ENCODE measurements at regions not wholly inside any gene's neighbourhood (a gene's known extent, or its start where the extent isn't known, plus 50 kb on each side); places are given as distances from the start of the nearest gene placed in this dataset.

- DNase-seq = no peak
- Histone ChIP-seq H3K9me3 (no peaks in the 10 kb centered on the region), H3K4me3 (no peak overlapping the region), H3K27ac (no peak overlapping the region), H3K36me3 (no peaks in the 10 kb centered on the region), H3K4me1 (no peaks in the 10 kb centered on the region), H3K27me3 (no peaks in the 10 kb centered on the region)
- TF ChIP-seq POLR2A (IDR thresholded peaks at IDR 0.05) = no peak
- TF ChIP-seq CTCF (IDR thresholded peaks at IDR 0.05) = no peak
Observed at GRCh38 chr3:86792316-86792715, 198.6 kb downstream of the VGLL3 start.

GRCh38 chr3:86790884-86791549 lies 199.9 kb downstream of the VGLL3 start:
- H3K9me3 ChIP-seq = no peaks in the 10 kb centered on the region
- no peak for TF ChIP-seq POLR2A (IDR thresholded peaks at IDR 0.05)
- no peak for TF ChIP-seq CTCF (IDR thresholded peaks at IDR 0.05)
- DNase-seq = no peak
- no peaks in the 10 kb centered on the region for H3K36me3 ChIP-seq
- H3K4me1 ChIP-seq = no peaks in the 10 kb centered on the region
- no peaks in the 10 kb centered on the region for H3K27me3 ChIP-seq
- no peak overlapping the region for H3K4me3 ChIP-seq
- no peak overlapping the region for H3K27ac ChIP-seq

- TF ChIP-seq POLR2A (IDR thresholded peaks at IDR 0.05) = no peak
- TF ChIP-seq CTCF (IDR thresholded peaks at IDR 0.05) = no peak
- H3K4me3 ChIP-seq = no peak overlapping the region
- H3K27me3 ChIP-seq = no peaks in the 10 kb centered on the region
- H3K27ac ChIP-seq = no peak overlapping the region
- H3K4me1 ChIP-seq = no peaks in the 10 kb centered on the region
- no peak for DNase-seq
- H3K36me3 ChIP-seq = no peaks in the 10 kb centered on the region
- H3K9me3 ChIP-seq = no peaks in the 10 kb centered on the region
Observed at GRCh38 chr3:86788371-86788770, 202.6 kb downstream of the VGLL3 start.

- TF ChIP-seq CTCF (IDR thresholded peaks at IDR 0.05) (no peak), POLR2A (IDR thresholded peaks at IDR 0.05) (no peak)
- H3K9me3 ChIP-seq = no peaks in the 10 kb centered on the region
- no peak overlapping the region for H3K27ac ChIP-seq
- H3K4me1 ChIP-seq = no peaks in the 10 kb centered on the region
- no peaks in the 10 kb centered on the region for H3K36me3 ChIP-seq
- DNase-seq = no peak
- H3K4me3 ChIP-seq = no peak overlapping the region
- no peaks in the 10 kb centered on the region for H3K27me3 ChIP-seq
Observed at GRCh38 chr3:86787091-86787490, 203.9 kb downstream of the VGLL3 start.

GRCh38 chr3:86785386-86785785 lies 205.6 kb downstream of the VGLL3 start:
- no peaks in the 10 kb centered on the region for H3K27me3 ChIP-seq
- H3K27ac ChIP-seq = no peak overlapping the region
- H3K4me1 ChIP-seq = no peaks in the 10 kb centered on the region
- DNase-seq = no peak
- H3K4me3 ChIP-seq = no peak overlapping the region
- no peaks in the 10 kb centered on the region for H3K9me3 ChIP-seq
- TF ChIP-seq POLR2A (IDR thresholded peaks at IDR 0.05) (no peak), CTCF (IDR thresholded peaks at IDR 0.05) (no peak)
- no peaks in the 10 kb centered on the region for H3K36me3 ChIP-seq

GRCh38 chr3:86782866-86783265 lies 208.1 kb downstream of the VGLL3 start:
- DNase-seq = no peak
- Histone ChIP-seq H3K4me3 (no peak overlapping the region), H3K27me3 (no peaks in the 10 kb centered on the region), H3K4me1 (no peaks in the 10 kb centered on the region), H3K27ac (no peak overlapping the region), H3K9me3 (no peaks in the 10 kb centered on the region), H3K36me3 (no peaks in the 10 kb centered on the region)
- TF ChIP-seq POLR2A (IDR thresholded peaks at IDR 0.05) (no peak), CTCF (IDR thresholded peaks at IDR 0.05) (no peak)

Measured in Peyer's patch (tissue), 4 donors.